T47D (cell line): ENCODE measurements at regions not wholly inside any gene's neighbourhood (a gene's known extent, or its start where the extent isn't known, plus 50 kb on each side); places are given as distances from the start of the nearest gene placed in this dataset.

Source experiments
- DNase-seq, 2 experiments: peaks; one replicate each; pipeline versions ENCODE4 v3.0.0 to v3.0.0-alpha.2; 2011 to 2012; ENCODE audit warnings: low read depth in 1 of 2, low spot score in 1 of 2
- JUND ChIP-seq: IDR thresholded peaks from 2 replicates; pipeline ENCODE4 v1.6.1; 2012; ENCODE audit warnings: low read depth
- in situ Hi-C: cut with HindIII; loops from 2 replicates; pipeline ENCODE4 v1.10.0; 2016; ENCODE audit warnings: low sequenced_read_pairs, low pct_unique_long_range_greater_than_20kb

GRCh38 chr15:77547801-77548588 is 84.7 kb downstream of the LINGO1 start:
- in situ Hi-C loops = no loop called here
- TF ChIP-seq JUND = no peak
- no peak for DNase-seq

GRCh38 chr15:77546870-77547269 is 85.8 kb downstream of the LINGO1 start:
- in situ Hi-C loops = no loop called here
- no peak for TF ChIP-seq JUND
- DNase-seq = peak in 1 of 2 experiments; percentile 44

- no peak for TF ChIP-seq JUND
- in situ Hi-C loops = no loop called here
- DNase-seq = no peak
Observed at GRCh38 chr15:77546050-77546501, 86.6 kb downstream of the LINGO1 start.

- TF ChIP-seq JUND = no peak
- in situ Hi-C loops = no loop called here
- DNase-seq = no peak
Observed at GRCh38 chr15:77545058-77545457, 87.7 kb downstream of the LINGO1 start.

- DNase-seq = no peak
- no peak for TF ChIP-seq JUND
- in situ Hi-C loops = no loop called here
Observed at GRCh38 chr15:77544162-77544561, 88.5 kb downstream of the LINGO1 start.

DNA sequence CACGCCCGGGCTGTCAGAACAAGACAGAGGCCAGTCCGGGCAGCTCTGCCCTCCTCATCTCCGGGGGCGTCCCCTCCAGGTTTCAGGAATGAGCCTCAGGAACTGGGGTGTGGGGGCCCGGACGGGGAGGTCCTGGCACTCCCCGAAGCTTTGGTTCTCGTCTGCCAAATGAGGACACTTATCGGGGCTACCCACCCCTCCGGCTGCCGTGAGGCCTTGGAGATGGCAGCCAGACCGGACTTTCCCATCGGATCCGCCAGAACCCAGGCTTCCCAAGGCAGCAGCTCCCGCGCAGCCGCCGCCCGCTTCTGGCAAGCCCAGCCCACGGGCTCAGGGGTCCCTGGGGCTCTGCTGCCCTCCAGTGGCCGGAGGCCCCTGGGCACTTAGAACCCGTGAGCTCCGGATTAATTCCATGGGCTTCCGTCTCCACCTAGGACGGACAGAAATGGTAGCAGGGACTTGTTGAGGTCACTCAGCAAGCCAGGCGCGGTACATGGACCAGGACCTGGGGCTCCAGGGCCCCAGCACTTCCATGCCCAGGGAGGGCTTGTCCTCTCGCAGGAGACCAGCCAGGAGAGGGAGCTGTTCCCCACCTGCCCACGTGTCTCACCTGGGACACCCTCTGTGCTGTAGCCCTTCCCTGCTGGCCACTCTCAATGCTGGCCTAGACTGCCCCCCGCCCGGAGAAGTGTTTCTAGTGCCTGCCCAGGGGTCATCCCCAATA is 89.4 kb downstream of the LINGO1 start:
- no peak for TF ChIP-seq JUND
- in situ Hi-C loops = no loop called here
- peak; percentile 89 for DNase-seq

- DNase-seq = no peak
- in situ Hi-C loops = no loop called here
- TF ChIP-seq JUND = no peak
Observed at GRCh38 chr15:77542491-77543001, 90.2 kb downstream of the LINGO1 start.

DNA sequence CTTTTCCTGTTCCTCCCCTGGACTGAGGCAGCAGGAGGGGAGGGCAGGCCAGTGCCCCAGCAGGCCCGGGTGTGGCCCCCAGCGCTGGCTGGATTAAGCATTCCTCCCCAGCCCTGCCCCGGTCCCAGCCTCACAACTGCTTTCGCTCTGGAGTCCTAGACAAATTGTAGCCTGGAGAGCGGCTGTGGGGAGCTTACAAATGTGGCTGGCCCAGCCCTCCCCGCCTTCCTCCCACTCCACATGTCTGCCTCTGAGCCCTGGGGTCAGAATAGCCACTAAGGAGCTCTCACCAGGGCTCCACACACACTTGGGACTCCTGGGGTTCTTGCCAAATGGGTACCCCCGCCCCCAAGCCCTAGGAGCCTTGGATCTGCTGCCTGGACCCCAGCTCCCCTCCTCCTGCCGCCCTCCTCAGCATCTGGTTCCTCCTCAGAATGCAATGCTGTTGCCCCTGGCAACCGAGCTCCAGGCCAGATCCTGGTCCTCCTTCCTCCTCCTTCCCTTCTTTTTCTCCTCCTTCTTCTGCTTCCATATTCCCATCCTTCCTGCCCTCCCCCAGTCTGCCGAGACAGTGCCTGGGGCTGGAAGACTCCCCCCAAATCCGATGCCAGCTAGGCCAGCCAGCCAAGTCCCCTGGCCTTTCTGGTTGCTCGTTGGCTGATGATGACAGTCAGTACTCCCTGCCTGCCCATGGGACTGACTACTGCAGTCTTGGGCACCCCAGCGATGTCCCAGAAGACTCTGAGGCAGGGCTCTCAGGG is 91.1 kb downstream of the LINGO1 start:
- in situ Hi-C loops = no loop called here
- TF ChIP-seq JUND = no peak
- DNase-seq = no peak

DNA sequence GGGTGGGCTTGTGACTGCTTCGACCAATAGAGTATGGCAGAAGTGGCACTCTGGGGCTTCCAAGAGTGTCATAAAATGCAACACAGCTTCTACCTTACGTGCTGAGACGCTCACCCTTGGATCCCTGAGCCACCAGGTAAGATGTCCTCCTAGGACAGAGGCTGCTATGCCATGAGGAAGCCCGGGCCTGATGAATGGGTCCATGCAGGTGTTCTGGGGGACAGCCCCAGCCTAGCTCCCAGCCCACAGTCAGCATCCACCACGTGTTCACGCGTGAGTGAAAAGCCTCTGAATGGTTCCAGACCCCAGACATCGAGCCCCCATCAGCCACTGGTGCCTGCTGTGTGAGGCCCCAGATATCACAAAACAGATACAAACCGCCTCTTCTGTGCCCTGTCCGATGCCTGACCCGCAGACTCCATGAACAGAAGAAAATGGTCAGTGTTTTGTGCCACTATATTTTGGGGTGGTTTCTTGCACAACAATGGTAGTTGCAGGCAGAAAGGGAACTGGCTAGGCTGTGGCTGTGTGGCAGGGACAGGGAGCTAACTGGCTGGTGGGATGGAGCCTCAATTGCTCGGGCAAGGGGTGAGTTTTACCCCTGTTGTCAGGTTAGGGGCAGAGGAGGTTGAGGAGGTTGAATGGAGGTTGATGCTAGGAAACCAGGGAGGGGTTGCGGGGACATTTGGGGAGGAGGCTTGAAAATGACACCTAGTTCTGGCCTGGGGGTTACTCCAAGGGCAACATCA is 92.2 kb downstream of the LINGO1 start:
- DNase-seq = no peak
- no peak for TF ChIP-seq JUND
- in situ Hi-C loops = no loop called here

DNA sequence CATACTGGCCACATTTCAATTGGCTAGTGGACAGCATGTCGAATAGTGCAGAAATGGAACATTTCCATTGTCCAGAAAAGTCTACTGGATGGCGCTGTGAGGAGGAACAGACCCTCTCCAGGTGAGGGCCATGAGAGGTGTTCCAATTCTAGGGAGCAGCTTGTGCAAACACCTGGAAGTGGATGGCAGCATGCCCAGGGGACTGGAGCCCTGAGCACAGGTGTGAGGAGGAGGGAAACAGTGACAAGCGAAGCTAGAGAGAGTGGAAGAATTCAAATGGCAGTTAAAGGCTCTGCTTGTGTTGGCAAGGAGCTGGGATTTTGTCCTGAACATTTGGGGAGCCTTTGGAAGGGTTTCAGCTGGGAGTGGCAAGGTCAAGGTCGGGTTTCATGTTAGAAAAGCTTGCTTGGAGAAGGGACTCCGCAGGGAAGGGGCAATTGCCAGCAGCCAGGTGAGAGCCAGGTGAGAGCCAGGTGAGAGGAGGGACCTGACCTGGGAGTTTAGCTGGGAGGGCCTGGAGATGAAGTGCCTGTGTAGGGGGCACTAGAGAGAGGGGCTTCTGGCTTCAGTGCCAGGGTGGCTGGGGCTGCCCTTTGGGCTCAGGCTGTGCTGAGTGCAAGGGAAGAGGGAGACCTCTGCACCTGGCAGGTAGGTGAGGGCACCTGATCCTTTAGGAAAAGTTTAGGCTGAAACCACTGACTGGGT is 93.8 kb downstream of the LINGO1 start:
- no peak for TF ChIP-seq JUND
- DNase-seq = peak in 1 of 2 experiments; percentile 18
- in situ Hi-C loops = no loop called here

- TF ChIP-seq JUND = no peak
- no peak for DNase-seq
- in situ Hi-C loops = no loop called here
Observed at GRCh38 chr15:77538027-77538451, 94.7 kb downstream of the LINGO1 start.
